ENCODE measurements at regions not wholly inside any gene's neighbourhood (a gene's known extent, or its start where the extent isn't known, plus 50 kb on each side); places are given as distances from the start of the nearest gene placed in this dataset.

DNA sequence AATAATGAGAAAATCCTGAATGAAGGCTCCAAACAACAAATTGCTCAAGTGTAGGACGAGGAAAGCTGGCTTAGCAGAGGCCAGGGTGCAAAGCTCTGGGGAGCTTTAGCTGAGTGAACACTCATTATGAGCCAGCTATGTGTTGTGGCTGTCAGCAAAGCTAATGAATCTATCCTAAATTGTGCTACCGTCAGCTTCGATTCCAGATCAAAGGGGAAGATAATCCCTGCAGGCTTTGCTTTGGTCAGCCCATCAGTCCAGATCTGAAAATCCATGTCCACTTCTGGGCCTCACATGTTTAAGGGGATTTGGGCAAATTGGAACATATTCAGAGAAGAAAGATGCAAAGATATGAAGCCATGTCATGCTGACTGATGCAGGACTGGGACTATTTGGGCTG, 180.9 kb upstream of the ZBED5 start:
- peak in 5 of 8 experiments; percentile 53 to 78 (median 70) for ATAC-seq (replicated peaks in 6 of 8)
- peaks cover 12 to 16% of the 10 kb centered on the region in 2 donors for H3K4me1 ChIP-seq (replicated peaks in 1 of 2)
- peak overlapping the region; percentile 15 to 20 for H3K27ac ChIP-seq
- H3K4me3 ChIP-seq = no peak overlapping the region
- in situ Hi-C loops (cut with MboI; ENCODE audit: low pct_unique_long_range_greater_than_20kb in 2 of 9, low sequenced_read_pairs in 9 of 9, unreplicated experiment in 9 of 9) = loop anchor here in 6 of 9 experiments (10.0 to 25.0 kb wide), 4 partner anchors 124 to 749 kb away; no protein-coding TSS in a partner anchor
- 37 to 100% (median 41%) methylated on average over 1 to 3 of the region's 3 CpGs; no CpG with 5 or more reads in 2 of the 10 experiments for WGBS, 10 experiments

DNA sequence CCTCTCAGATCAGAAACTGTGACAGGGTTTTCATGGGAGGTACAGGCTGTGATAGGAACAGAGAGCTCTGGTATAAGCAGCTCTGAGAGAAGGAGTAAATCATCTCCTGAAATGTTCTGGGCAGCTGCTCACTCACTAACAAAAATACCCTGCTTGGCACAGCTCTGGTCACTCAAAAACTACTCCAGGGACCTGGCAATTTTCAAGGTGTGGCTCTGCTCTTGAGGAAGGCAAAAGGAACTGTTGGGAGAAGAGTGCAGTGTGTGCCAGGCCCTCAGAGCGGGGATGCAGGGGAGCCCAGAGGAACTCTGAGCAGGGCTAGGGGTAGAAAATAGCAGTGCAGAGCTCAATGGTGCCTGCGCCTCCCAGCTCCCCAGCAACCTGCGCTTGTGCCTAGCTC, 180.5 kb upstream of the ZBED5 start:
- 63 to 100% (median 90%) methylated on average over 1 to 3 of the region's 3 CpGs; no CpG with 5 or more reads in 4 of the 10 experiments for WGBS, 10 experiments
- ATAC-seq (replicated peaks in 6 of 8) = peak in 5 of 8 experiments; percentile 43 to 73 (median 64)
- Histone ChIP-seq H3K27ac (no peak overlapping the region), H3K4me3 (no peak overlapping the region), H3K4me1 (replicated peaks in 1 of 2) (peaks cover 12 to 16% of the 10 kb centered on the region in 2 donors)
- in situ Hi-C loops (cut with MboI; ENCODE audit: low pct_unique_long_range_greater_than_20kb in 2 of 9, low sequenced_read_pairs in 9 of 9, unreplicated experiment in 9 of 9) = loop anchor here in 6 of 9 experiments (10.0 to 25.0 kb wide), 4 partner anchors 124 to 749 kb away; no protein-coding TSS in a partner anchor

DNA sequence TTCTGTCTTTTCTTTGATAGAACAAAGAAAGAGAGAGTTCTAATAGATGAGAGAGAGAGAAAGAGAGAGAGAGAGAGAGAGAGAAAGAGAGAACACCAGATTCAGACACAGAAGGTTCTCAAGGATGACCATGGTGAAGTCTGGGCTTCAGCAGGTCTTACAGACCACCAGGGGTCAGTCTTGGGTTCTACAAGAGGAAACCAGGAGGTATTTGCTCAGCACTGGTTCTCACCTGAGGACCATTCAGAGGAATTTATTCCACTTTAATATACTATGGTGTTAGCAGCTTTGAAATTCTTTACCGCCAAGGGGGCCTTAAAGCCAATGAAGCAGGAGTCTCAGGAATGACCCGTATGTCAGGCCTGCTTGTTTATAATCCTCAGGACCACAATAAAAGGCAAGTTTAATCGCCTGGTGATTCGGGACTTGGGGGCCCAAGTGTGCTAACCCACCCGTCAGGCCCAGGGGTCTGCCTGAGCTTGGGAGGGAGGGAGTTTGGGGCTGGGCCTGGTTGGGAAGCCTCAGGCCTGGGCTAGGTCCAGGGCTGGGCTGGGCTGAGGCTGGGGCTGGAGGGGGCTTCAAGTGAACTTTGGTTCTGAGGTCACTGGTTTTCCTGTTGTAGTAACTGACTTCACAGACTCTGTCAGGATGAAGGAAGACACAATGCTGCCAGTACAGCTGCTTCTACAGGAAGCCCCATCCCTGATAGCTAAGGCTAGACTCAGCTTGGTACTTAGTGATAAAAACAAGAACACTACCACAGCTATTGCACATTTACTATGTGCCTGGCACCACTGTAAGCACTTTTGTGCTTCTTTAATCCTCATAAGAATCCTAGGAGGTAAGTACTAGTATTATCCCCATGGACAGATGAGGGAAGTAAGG, 179.2 kb upstream of the ZBED5 start:
- in situ Hi-C loops (cut with MboI; ENCODE audit: low pct_unique_long_range_greater_than_20kb in 2 of 9, low sequenced_read_pairs in 9 of 9, unreplicated experiment in 9 of 9) = loop anchor here in 6 of 9 experiments (10.0 to 25.0 kb wide), 4 partner anchors 125 to 750 kb away; no protein-coding TSS in a partner anchor
- Histone ChIP-seq H3K27ac (no peak overlapping the region), H3K4me1 (replicated peaks in 1 of 2) (peaks cover 12 to 16% of the 10 kb centered on the region in 2 donors), H3K4me3 (no peak overlapping the region)
- ATAC-seq (replicated peaks in 6 of 8) = peak; percentile 40 to 93 (median 76)
- 17 to 83% (median 75%) methylated on average over 1 to 3 of the region's 5 CpGs; no CpG with 5 or more reads in 5 of the 10 experiments for WGBS, 10 experiments

DNA sequence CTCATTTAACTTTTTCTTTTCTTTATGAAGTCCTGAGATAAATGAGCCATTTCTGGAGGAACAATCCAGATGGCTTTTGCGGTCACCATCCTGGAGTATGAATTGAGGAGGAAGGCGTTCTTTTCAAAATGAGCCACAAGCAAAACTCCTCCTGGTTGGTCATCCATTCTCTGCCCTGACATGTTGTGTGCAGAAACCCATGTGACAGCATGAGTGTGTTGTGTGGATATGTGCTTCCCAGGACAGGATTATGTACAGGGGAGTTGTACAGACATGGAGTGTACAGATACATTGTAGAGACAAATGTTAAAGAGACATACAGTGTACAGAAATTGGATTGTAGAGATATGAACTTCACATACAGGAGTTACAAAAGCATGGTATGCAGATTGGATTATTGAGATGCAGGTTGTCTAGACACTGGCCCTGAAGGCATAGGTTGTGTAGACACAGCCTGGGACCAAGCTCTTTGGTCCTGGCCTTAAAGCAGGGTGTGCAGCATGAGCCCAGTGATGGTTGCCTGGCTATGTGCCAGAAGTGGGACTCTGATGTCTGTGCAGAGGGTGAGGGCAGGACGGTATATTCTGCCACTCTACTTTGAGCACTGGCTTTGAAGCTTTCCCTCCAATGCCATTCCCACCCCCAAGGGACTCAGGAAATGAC, 178.5 kb upstream of the ZBED5 start:
- Histone ChIP-seq H3K27ac (no peak overlapping the region), H3K4me3 (no peak overlapping the region), H3K4me1 (replicated peaks in 1 of 2) (peaks cover 12 to 16% of the 10 kb centered on the region in 2 donors)
- in situ Hi-C loops (cut with MboI; ENCODE audit: low pct_unique_long_range_greater_than_20kb in 2 of 9, low sequenced_read_pairs in 9 of 9, unreplicated experiment in 9 of 9) = loop anchor here in 6 of 9 experiments (10.0 to 25.0 kb wide), 4 partner anchors 126 to 751 kb away; no protein-coding TSS in a partner anchor
- peak in 3 of 8 experiments; percentile 28 to 54 (median 30) for ATAC-seq (replicated peaks in 6 of 8)
- WGBS, 10 experiments = 65 to 100% (median 93%) methylated on average over 1 to 3 of the region's 3 CpGs; no CpG with 5 or more reads in 1 of the 10 experiments

DNA sequence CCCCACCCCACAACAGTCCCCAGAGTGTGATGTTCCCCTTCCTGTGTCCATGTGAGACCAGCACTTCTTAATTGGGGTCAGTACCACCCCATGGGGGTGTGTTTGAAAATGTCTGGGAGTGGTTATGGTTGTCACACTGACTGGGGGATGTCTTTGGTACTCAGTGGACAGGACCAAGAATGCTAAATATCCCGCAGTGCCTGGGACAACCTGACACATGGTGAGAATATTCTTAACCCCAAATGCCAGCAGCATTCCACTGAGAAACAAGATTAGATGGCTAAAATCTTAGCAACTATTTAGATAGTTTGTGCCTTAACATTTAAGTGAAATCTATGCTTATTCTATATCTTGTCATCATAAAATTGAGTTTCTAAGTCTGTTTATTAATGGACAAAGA, 177.5 kb upstream of the ZBED5 start:
- 40 to 100% (median 67%) methylated on average over 1 of the region's 1 CpG; no CpG with 5 or more reads in 5 of the 10 experiments for WGBS, 10 experiments
- peaks cover 12 to 16% of the 10 kb centered on the region in 2 donors for H3K4me1 ChIP-seq (replicated peaks in 1 of 2)
- no peak overlapping the region for H3K27ac ChIP-seq
- no peak overlapping the region for H3K4me3 ChIP-seq
- ATAC-seq (replicated peaks in 6 of 8) = peak in 1 of 8 experiments; percentile 24
- in situ Hi-C loops (cut with MboI; ENCODE audit: low pct_unique_long_range_greater_than_20kb in 2 of 9, low sequenced_read_pairs in 9 of 9, unreplicated experiment in 9 of 9) = loop anchor here in 6 of 9 experiments (10.0 to 25.0 kb wide), 4 partner anchors 127 to 752 kb away; no protein-coding TSS in a partner anchor

DNA sequence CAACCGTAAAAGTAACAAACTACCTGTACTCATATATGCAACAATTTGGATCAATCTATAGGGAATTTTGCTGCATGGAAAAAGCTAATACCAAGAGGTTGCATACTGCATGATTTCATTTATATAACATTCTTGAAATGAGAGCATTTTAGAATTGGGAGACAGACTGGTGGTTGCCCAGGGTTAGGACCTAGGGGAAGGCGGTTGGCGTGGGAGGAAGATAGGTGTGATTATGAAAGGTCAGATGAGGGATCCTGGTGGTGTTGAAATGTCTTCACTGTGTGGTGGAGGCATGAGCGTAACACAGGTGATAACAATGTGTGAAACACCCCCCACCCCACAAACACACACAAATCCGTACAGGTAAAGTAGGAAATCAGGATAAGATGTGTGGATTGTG, 176.6 kb upstream of the ZBED5 start:
- ATAC-seq (replicated peaks in 6 of 8) = no peak
- 50 to 100% (median 79%) methylated on average over 1 to 5 of the region's 5 CpGs; no CpG with 5 or more reads in 4 of the 10 experiments for WGBS, 10 experiments

DNA sequence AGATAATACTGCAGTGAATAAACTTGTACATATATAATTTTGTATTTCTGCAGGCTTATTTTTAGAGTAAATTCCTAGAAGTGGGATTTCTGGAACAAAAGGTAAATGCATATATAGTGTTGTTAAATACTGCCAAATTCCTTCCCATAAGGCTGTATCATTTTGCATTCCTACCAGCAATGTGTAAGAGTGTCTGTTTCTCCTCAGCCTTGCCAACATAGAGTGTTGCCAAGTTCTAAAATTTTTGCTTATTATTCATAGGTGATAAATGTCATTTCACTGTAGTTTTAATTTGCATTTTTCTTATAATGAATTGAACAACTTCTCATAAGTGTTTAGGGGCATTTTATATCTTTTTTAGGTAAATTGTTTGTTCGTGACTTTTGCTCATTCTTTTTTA, 174.2 kb upstream of the ZBED5 start:
- peaks cover 1 to 3% of the 10 kb centered on the region in 2 donors for H3K4me1 ChIP-seq (replicated peaks in 1 of 2)
- no peak overlapping the region for H3K4me3 ChIP-seq
- H3K27ac ChIP-seq = no peak overlapping the region
- ATAC-seq (replicated peaks in 6 of 8) = no peak
- WGBS, 10 experiments = 50 to 100% (median 75%) methylated on average over 1 of the region's 1 CpG; no CpG with 5 or more reads in 1 of the 10 experiments
- in situ Hi-C loops (cut with MboI; ENCODE audit: low pct_unique_long_range_greater_than_20kb in 2 of 9, low sequenced_read_pairs in 9 of 9, unreplicated experiment in 9 of 9) = loop anchor here in 6 of 9 experiments (10.0 to 25.0 kb wide), 4 partner anchors 130 to 755 kb away; no protein-coding TSS in a partner anchor

More for the DNA sequence above, 176.6 kb upstream of the ZBED5 start:
- H3K4me3 ChIP-seq = no peak overlapping the region
- H3K4me1 ChIP-seq (replicated peaks in 1 of 2) = peaks cover 12 to 14% of the 10 kb centered on the region in 2 donors
- in situ Hi-C loops (cut with MboI; ENCODE audit: low pct_unique_long_range_greater_than_20kb in 2 of 9, low sequenced_read_pairs in 9 of 9, unreplicated experiment in 9 of 9) = loop anchor here in 6 of 9 experiments (10.0 to 25.0 kb wide), 4 partner anchors 128 to 753 kb away; no protein-coding TSS in a partner anchor
- H3K27ac ChIP-seq = no peak overlapping the region

DNA sequence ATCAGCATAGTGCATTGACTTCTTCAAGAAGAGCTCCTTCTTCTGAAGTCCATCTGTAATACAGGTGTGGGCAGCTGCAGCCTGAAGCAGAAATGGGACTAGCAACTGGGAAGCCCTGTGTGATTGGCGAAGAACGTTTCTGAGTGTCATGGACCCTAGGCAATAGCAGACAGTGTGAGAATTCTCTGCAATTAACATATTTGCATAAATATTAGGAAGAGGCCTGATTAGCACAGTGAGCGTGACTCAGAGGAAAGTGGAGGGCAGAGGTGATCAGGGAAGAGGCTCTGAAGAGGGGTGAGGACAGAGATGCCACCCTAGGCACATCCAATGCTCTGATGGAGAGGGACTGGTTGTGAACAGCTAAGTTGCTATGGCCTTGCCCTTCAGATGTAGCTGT, 171.2 kb upstream of the ZBED5 start:
- no peak overlapping the region for H3K4me3 ChIP-seq
- WGBS, 10 experiments = 57 to 100% (median 84%) methylated on average over 1 to 2 of the region's 3 CpGs; no CpG with 5 or more reads in 4 of the 10 experiments
- H3K27ac ChIP-seq = no peak overlapping the region
- H3K4me1 ChIP-seq (replicated peaks in 1 of 2) = peaks cover 6 to 17% of the 10 kb centered on the region in 2 donors
- peak in 3 of 8 experiments; percentile 54 to 69 (median 57) for ATAC-seq (replicated peaks in 6 of 8)
- in situ Hi-C loops (cut with MboI; ENCODE audit: low pct_unique_long_range_greater_than_20kb in 2 of 9, low sequenced_read_pairs in 9 of 9, unreplicated experiment in 9 of 9) = loop anchor here in 5 of 9 experiments (10.0 to 25.0 kb wide), 5 partner anchors 133 to 758 kb away; no protein-coding TSS in a partner anchor

DNA sequence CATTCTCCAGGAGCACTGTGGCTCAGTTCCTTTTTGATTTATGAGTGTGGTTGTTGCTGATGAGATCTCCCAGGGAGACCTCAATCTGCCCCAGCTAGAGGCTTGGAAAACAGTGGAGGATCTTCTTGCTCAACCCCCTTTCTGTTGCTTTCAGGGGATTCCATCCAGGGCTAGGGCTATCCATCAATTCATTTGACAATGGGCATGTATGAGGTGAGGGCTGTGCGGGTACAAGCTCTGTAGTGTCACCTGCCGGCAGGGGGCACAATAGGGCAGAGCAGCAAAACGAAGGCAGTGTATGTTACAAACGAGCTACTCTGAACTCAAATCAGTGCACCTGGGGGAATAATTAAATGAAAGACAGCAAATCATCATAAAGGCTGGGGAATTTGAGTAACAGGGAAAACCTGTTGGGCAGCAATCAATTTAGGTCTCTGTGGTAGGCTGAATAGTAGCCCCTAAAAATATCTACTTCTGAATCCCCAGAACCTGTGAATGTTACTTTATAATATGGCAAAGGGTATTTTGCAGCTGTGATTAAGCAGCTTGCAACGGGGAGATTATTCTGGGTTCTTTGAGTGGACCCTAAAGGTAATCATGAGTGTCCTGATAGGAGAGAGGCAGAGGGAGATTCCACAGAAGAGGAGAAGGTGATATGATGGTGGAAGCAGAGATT, 170.3 kb upstream of the ZBED5 start:
- peak; percentile 81 to 97 (median 93) for ATAC-seq (replicated peaks in 6 of 8)
- Histone ChIP-seq H3K4me1 (replicated peaks in 1 of 2) (peaks cover 6 to 17% of the 10 kb centered on the region in 2 donors), H3K4me3 (no peak overlapping the region), H3K27ac (no peak overlapping the region)
- 0 to 53% (median 20%) methylated on average over 1 to 5 of the region's 5 CpGs; no CpG with 5 or more reads in 1 of the 10 experiments for WGBS, 10 experiments
- in situ Hi-C loops (cut with MboI; ENCODE audit: low pct_unique_long_range_greater_than_20kb in 2 of 9, low sequenced_read_pairs in 9 of 9, unreplicated experiment in 9 of 9) = loop anchor here in 5 of 9 experiments (10.0 to 25.0 kb wide), 5 partner anchors 134 to 759 kb away; no protein-coding TSS in a partner anchor

DNA sequence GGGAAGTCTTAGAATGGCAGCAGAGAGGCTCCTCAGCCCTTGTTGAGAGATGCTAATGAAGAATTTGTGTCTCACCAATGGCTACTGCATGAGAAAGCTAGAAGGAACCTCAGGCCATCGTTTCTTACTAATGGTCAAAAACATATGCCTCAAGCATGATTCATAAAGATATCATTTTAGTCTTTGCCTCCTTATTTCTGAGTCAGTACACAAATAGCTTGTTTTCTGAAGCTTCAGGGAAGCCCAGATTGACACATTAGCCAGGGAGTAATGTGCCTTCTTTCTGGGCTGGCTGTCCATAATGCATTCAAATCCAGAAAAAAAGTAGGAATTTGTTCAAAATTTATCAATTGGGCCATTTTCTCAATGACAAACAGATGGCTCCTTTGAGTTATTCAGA, 169.4 kb upstream of the ZBED5 start:
- Histone ChIP-seq H3K4me3 (no peak overlapping the region), H3K27ac (no peak overlapping the region), H3K4me1 (replicated peaks in 1 of 2) (peaks cover 6 to 17% of the 10 kb centered on the region in 2 donors)
- in situ Hi-C loops (cut with MboI; ENCODE audit: low pct_unique_long_range_greater_than_20kb in 2 of 9, low sequenced_read_pairs in 9 of 9, unreplicated experiment in 9 of 9) = loop anchor here in 5 of 9 experiments (10.0 to 25.0 kb wide), 5 partner anchors 135 to 760 kb away; no protein-coding TSS in a partner anchor
- peak in 3 of 8 experiments; percentile 20 to 60 (median 21) for ATAC-seq (replicated peaks in 6 of 8)
- WGBS, 10 experiments = 0 to 80% (median 59%) methylated on average over 1 of the region's 1 CpG; no CpG with 5 or more reads in 4 of the 10 experiments

DNA sequence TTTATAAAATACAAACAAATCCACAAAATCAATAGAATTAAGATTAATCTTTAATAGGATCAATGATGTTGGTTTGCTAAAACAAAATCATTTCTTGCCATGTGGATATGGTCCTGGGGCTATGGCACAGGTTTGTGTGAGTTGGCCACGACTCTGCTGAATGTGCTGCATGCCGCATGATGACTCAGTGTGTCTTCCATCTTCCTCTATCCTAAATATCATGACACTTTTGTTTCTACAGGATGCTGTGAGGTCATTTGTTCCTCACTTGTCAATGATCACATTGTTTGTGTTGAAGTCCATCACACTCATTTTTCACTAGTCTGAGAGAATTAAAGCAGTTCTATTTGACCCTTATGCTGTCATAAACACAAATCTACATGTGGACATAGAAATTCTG, 167.2 kb upstream of the ZBED5 start:
- in situ Hi-C loops (cut with MboI; ENCODE audit: low pct_unique_long_range_greater_than_20kb in 2 of 9, low sequenced_read_pairs in 9 of 9, unreplicated experiment in 9 of 9) = loop anchor here in 5 of 9 experiments (10.0 to 25.0 kb wide), 5 partner anchors 137 to 762 kb away; no protein-coding TSS in a partner anchor
- peak in 5 of 8 experiments; percentile 56 to 72 (median 70) for ATAC-seq (replicated peaks in 6 of 8)
- 30 to 55% (median 49%) methylated on average over 2 of the region's 2 CpGs; no CpG with 5 or more reads in 5 of the 10 experiments for WGBS, 10 experiments
- Histone ChIP-seq H3K4me3 (no peak overlapping the region), H3K4me1 (replicated peaks in 1 of 2) (peaks cover 6 to 17% of the 10 kb centered on the region in 2 donors), H3K27ac (no peak overlapping the region)
